CD4-positive, alpha-beta memory T cell (primary cell): ENCODE measurements at regions not wholly inside any gene's neighbourhood (a gene's known extent, or its start where the extent isn't known, plus 50 kb on each side); places are given as distances from the start of the nearest gene placed in this dataset.
"Not testable (repeated sequence)": the region's sequence is repeated elsewhere in the genome, so short reads cannot be mapped to it uniquely, and the experiment has no call there.

Experiments
- CTCF ChIA-PET: fragments of 350-600 bp; sonication (Branson Sonifier 250); formaldehyde crosslinking; loops from one replicate; lab custom pipeline; 2021; ENCODE audit warnings: inconsistent platforms; ENCODE audit not compliant: partially characterized antibody; lab: Charles Lee
- POLR2A ChIA-PET: fragments of 350-600 bp; sonication (Branson Sonifier 250); formaldehyde crosslinking; loops from one replicate; lab custom pipeline; 2021; ENCODE audit not compliant: partially characterized antibody; lab: Charles Lee
- DNase-seq, 5 donors: peaks; one replicate each; pipeline versions ENCODE4 v3.0.0 to v3.0.0-alpha.2; 2020 to 2022; ENCODE audit warnings: mixed read lengths in 1 of 5
- H3K27ac ChIP-seq: one replicate; pipeline ENCODE4 v1.7.0; 2013; ENCODE audit warnings: low read depth, low read length
- H3K27me3 ChIP-seq: 2 replicates; pipeline ENCODE4 v1.7.0; 2013; ENCODE audit warnings: mild to moderate bottlenecking, low read length, moderate library complexity; ENCODE audit not compliant: insufficient read depth
- H3K36me3 ChIP-seq: 2 replicates; pipeline ENCODE4 v1.7.0; 2013; ENCODE audit warnings: mild to moderate bottlenecking, low read length, moderate library complexity; ENCODE audit not compliant: insufficient read depth
- H3K4me1 ChIP-seq: 2 replicates; pipeline ENCODE4 v1.7.0; 2013; ENCODE audit warnings: mild to moderate bottlenecking, low read length, moderate library complexity; ENCODE audit not compliant: insufficient read depth
- H3K4me3 ChIP-seq, 2 donors: one replicate each; pipeline ENCODE4 v1.7.0; 2013; ENCODE audit warnings: low read length in 2 of 2, mild to moderate bottlenecking in 1 of 2
- H3K9me3 ChIP-seq, 2 donors: one replicate each; pipeline ENCODE4 v1.7.0; 2013; ENCODE audit warnings: low read length in 2 of 2, control low read depth in 1 of 2; ENCODE audit not compliant: control insufficient read depth in 1 of 2
- H3K27ac Mint-ChIP-seq, 7 donors: one replicate each; pipeline ENCODE4 v1.8.0; 2020 to 2021; ENCODE audit warnings: mixed read lengths in 7 of 7, mild to moderate bottlenecking in 6 of 7, inconsistent platforms in 3 of 7, moderate library complexity in 3 of 7
- H3K27me3 Mint-ChIP-seq, 2 donors: one replicate each; pipeline ENCODE4 v1.8.0; 2020 to 2021; ENCODE audit warnings: mixed read lengths in 2 of 2
- H3K36me3 Mint-ChIP-seq, 2 donors: one replicate each; pipeline ENCODE4 v1.8.0; 2020 to 2021; ENCODE audit warnings: mixed read lengths in 2 of 2, inconsistent platforms in 1 of 2, mild to moderate bottlenecking in 1 of 2
- H3K4me1 Mint-ChIP-seq, 4 donors: one replicate each; pipeline ENCODE4 v1.8.0; 2020 to 2021; ENCODE audit warnings: mixed read lengths in 4 of 4, mild to moderate bottlenecking in 1 of 4
- H3K4me3 Mint-ChIP-seq, 8 donors: one replicate each; pipeline ENCODE4 v1.8.0; 2020 to 2021; ENCODE audit warnings: mixed read lengths in 8 of 8, mild to moderate bottlenecking in 7 of 8, moderate library complexity in 6 of 8, inconsistent platforms in 3 of 8
- H3K9me3 Mint-ChIP-seq, 8 donors: one replicate each; pipeline ENCODE4 v1.8.0; 2020 to 2021; ENCODE audit warnings: mixed read lengths in 8 of 8, mild to moderate bottlenecking in 5 of 8, inconsistent platforms in 3 of 8, moderate library complexity in 1 of 8
- intact Hi-C: fragments of 100-400 bp; cut with micrococcal nuclease; formaldehyde crosslinking; loops from one replicate; pipeline ENCODE4 v1.15.1; 2023

GRCh38 chr2:131824986-131825385 lies 297.3 kb downstream of the CCDC74A start:
- CTCF ChIA-PET, H3K4me3 ChIP-seq, H3K9me3 Mint-ChIP-seq, H3K27me3 ChIP-seq, H3K9me3 ChIP-seq, H3K4me1 Mint-ChIP-seq, H3K27ac ChIP-seq, H3K27me3 Mint-ChIP-seq, H3K36me3 ChIP-seq, intact Hi-C loops, H3K4me3 Mint-ChIP-seq, DNase-seq, H3K27ac Mint-ChIP-seq, H3K4me1 ChIP-seq, POLR2A ChIA-PET, H3K36me3 Mint-ChIP-seq: not testable (repeated sequence)

- CTCF ChIA-PET: no interaction called here
- POLR2A ChIA-PET: no interaction called here
- Histone ChIP-seq H3K36me3 (no peaks in the 10 kb centered on the region), H3K9me3 (no peaks in the 10 kb centered on the region), H3K27me3 (no peaks in the 10 kb centered on the region), H3K27ac (no peak overlapping the region), H3K4me3 (no peak overlapping the region), H3K4me1 (no peaks in the 10 kb centered on the region)
- no peak overlapping the region for H3K4me3 Mint-ChIP-seq
- no peak for DNase-seq
- peaks cover 0 to 2% of the 10 kb centered on the region in 2 donors for H3K27me3 Mint-ChIP-seq
- no peaks in the 10 kb centered on the region for H3K4me1 Mint-ChIP-seq
- H3K27ac Mint-ChIP-seq: no peak overlapping the region
- no peaks in the 10 kb centered on the region for H3K36me3 Mint-ChIP-seq
- H3K9me3 Mint-ChIP-seq: no peaks in the 10 kb centered on the region
- intact Hi-C loops: no loop called here
Observed at GRCh38 chr2:131827481-131828163, 299.9 kb downstream of the CCDC74A start.

- DNase-seq: no peak
- H3K4me3 Mint-ChIP-seq: no peak overlapping the region
- ChIA-PET CTCF (no interaction called here), POLR2A (no interaction called here)
- no peaks in the 10 kb centered on the region for H3K4me1 ChIP-seq
- H3K36me3 ChIP-seq: no peaks in the 10 kb centered on the region
- no peak overlapping the region for H3K27ac Mint-ChIP-seq
- no peaks in the 10 kb centered on the region for H3K4me1 Mint-ChIP-seq
- peaks cover 0 to 2% of the 10 kb centered on the region in 2 donors for H3K27me3 Mint-ChIP-seq
- no peaks in the 10 kb centered on the region for H3K36me3 Mint-ChIP-seq
- no peaks in the 10 kb centered on the region for H3K27me3 ChIP-seq
- intact Hi-C loops: no loop called here
- no peaks in the 10 kb centered on the region for H3K9me3 ChIP-seq
- no peak overlapping the region for H3K27ac ChIP-seq
- H3K9me3 Mint-ChIP-seq: no peaks in the 10 kb centered on the region
- H3K4me3 ChIP-seq: no peak overlapping the region
Observed at GRCh38 chr2:131828164-131828561, 300.5 kb downstream of the CCDC74A start.

- H3K4me3 Mint-ChIP-seq, H3K9me3 ChIP-seq, DNase-seq, H3K27me3 ChIP-seq, CTCF ChIA-PET, intact Hi-C loops, H3K36me3 ChIP-seq, POLR2A ChIA-PET, H3K27ac Mint-ChIP-seq, H3K4me1 Mint-ChIP-seq, H3K27ac ChIP-seq, H3K36me3 Mint-ChIP-seq, H3K4me3 ChIP-seq, H3K9me3 Mint-ChIP-seq, H3K27me3 Mint-ChIP-seq, H3K4me1 ChIP-seq: not testable (repeated sequence)
Observed at GRCh38 chr2:131828633-131829455, 301.2 kb downstream of the CCDC74A start.

- DNase-seq, H3K27ac Mint-ChIP-seq, H3K4me1 ChIP-seq, H3K27me3 ChIP-seq, H3K4me3 ChIP-seq, H3K9me3 ChIP-seq, CTCF ChIA-PET, H3K36me3 Mint-ChIP-seq, H3K9me3 Mint-ChIP-seq, H3K36me3 ChIP-seq, H3K4me1 Mint-ChIP-seq, H3K27me3 Mint-ChIP-seq, H3K4me3 Mint-ChIP-seq, POLR2A ChIA-PET, intact Hi-C loops, H3K27ac ChIP-seq: not testable (repeated sequence)
Observed at GRCh38 chr2:131829456-131830241, 302.0 kb downstream of the CCDC74A start.

GRCh38 chr2:131830242-131830945 lies 302.7 kb downstream of the CCDC74A start:
- intact Hi-C loops, DNase-seq, H3K27ac Mint-ChIP-seq, CTCF ChIA-PET, H3K27me3 ChIP-seq, H3K27ac ChIP-seq, H3K4me1 Mint-ChIP-seq, H3K4me3 Mint-ChIP-seq, H3K9me3 Mint-ChIP-seq, H3K36me3 ChIP-seq, H3K36me3 Mint-ChIP-seq, H3K9me3 ChIP-seq, POLR2A ChIA-PET, H3K4me3 ChIP-seq, H3K27me3 Mint-ChIP-seq, H3K4me1 ChIP-seq: not testable (repeated sequence)

- H3K4me1 ChIP-seq, H3K27ac Mint-ChIP-seq, H3K36me3 ChIP-seq, H3K9me3 Mint-ChIP-seq, DNase-seq, H3K9me3 ChIP-seq, H3K4me3 ChIP-seq, intact Hi-C loops, H3K4me3 Mint-ChIP-seq, POLR2A ChIA-PET, CTCF ChIA-PET, H3K27me3 Mint-ChIP-seq, H3K4me1 Mint-ChIP-seq, H3K36me3 Mint-ChIP-seq, H3K27me3 ChIP-seq, H3K27ac ChIP-seq: not testable (repeated sequence)
Observed at GRCh38 chr2:131830946-131831310, 303.2 kb downstream of the CCDC74A start.
